NCI-H1694 (cell line): ENCODE measurements at regions not wholly inside any gene's neighbourhood (a gene's known extent, or its start where the extent isn't known, plus 50 kb on each side); places are given as distances from the start of the nearest gene placed in this dataset.
A peak's percentile ranks its signal among the peaks of the same experiment; 100 is the strongest.
"Not testable (repeated sequence)": the region's sequence is repeated elsewhere in the genome, so short reads cannot be mapped to it uniquely, and the experiment has no call there.

Experiments
- DNase-seq: peaks from one replicate; lab custom pipeline; 2025; lab: John Stamatoyannopoulos, UW

GRCh38 chr16:16563962-16564361 is 185.0 kb downstream of the NPIPA7 start:
- DNase-seq, result not testable (repeated sequence)

- DNase-seq, result not testable (repeated sequence)
Observed at GRCh38 chr16:16565326-16565725, 186.4 kb downstream of the NPIPA7 start.

- DNase-seq, result peak; percentile 29
Observed at GRCh38 chr16:16570055-16570454, 191.1 kb downstream of the NPIPA7 start.

GRCh38 chr16:16570874-16571273 is 191.9 kb downstream of the NPIPA7 start:
- DNase-seq, result not testable (repeated sequence)

GRCh38 chr16:16572130-16572774 is 193.3 kb downstream of the NPIPA7 start:
- DNase-seq, result not testable (repeated sequence)

GRCh38 chr16:16577062-16577461 is 198.1 kb downstream of the NPIPA7 start:
- DNase-seq, result not testable (repeated sequence)

GRCh38 chr16:16578701-16579100 is 199.8 kb downstream of the NPIPA7 start:
- DNase-seq, result no peak

GRCh38 chr16:16582916-16583315 is 204.0 kb downstream of the NPIPA7 start:
- not testable (repeated sequence) for DNase-seq

GRCh38 chr16:16586073-16586651 is 207.2 kb downstream of the NPIPA7 start:
- DNase-seq, result peak; percentile 95

- not testable (repeated sequence) for DNase-seq
Observed at GRCh38 chr16:16586969-16587368, 208.0 kb downstream of the NPIPA7 start.

GRCh38 chr16:16588436-16588835 is 209.5 kb downstream of the NPIPA7 start:
- DNase-seq, result not testable (repeated sequence)

- DNase-seq, result not testable (repeated sequence)
Observed at GRCh38 chr16:16590654-16591318, 211.8 kb downstream of the NPIPA7 start.

- DNase-seq, result peak; percentile 33
Observed at GRCh38 chr16:16593156-16593863, 214.4 kb downstream of the NPIPA7 start.

GRCh38 chr16:16595029-16595718 is 216.2 kb downstream of the NPIPA7 start:
- not testable (repeated sequence) for DNase-seq

GRCh38 chr16:16601239-16601638 is 222.3 kb downstream of the NPIPA7 start:
- not testable (repeated sequence) for DNase-seq

- DNase-seq, result not testable (repeated sequence)
Observed at GRCh38 chr16:16607401-16608082, 228.6 kb downstream of the NPIPA7 start.

- not testable (repeated sequence) for DNase-seq
Observed at GRCh38 chr16:16609627-16610026, 230.7 kb downstream of the NPIPA7 start.

- not testable (repeated sequence) for DNase-seq
Observed at GRCh38 chr16:16610389-16610967, 231.5 kb downstream of the NPIPA7 start.

- DNase-seq, result not testable (repeated sequence)
Observed at GRCh38 chr16:16613212-16613611, 234.3 kb downstream of the NPIPA7 start.

GRCh38 chr16:16614484-16614883 is 235.5 kb downstream of the NPIPA7 start:
- DNase-seq, result not testable (repeated sequence)

- not testable (repeated sequence) for DNase-seq
Observed at GRCh38 chr16:16618963-16619465, 240.1 kb downstream of the NPIPA7 start.
